DND-41 (cell line): ENCODE measurements at regions not wholly inside any gene's neighbourhood (a gene's known extent, or its start where the extent isn't known, plus 50 kb on each side); places are given as distances from the start of the nearest gene placed in this dataset.

Source experiments
- CTCF ChIP-seq: IDR thresholded peaks from 2 replicates; pipeline ENCODE4 v1.5.1; 2012; ENCODE audit warnings: borderline replicate concordance, low read length, moderate library complexity, mild to moderate bottlenecking; ENCODE audit not compliant: poor library complexity, severe bottlenecking; ENCODE audit errors: extremely low read depth
- EZH2 ChIP-seq: IDR thresholded peaks from 3 replicates; pipeline ENCODE4 v1.6.1; 2012; ENCODE audit warnings: borderline replicate concordance, low read depth, mild to moderate bottlenecking, moderate library complexity, low read length, inconsistent platforms; ENCODE audit not compliant: severe bottlenecking

- no peak for TF ChIP-seq CTCF
- no peak for TF ChIP-seq EZH2
These were observed 129.8 kb upstream of the USP15 start for GRCh38 chr12:62130402-62130801.
